ENCODE measurements at regions not wholly inside any gene's neighbourhood (a gene's known extent, or its start where the extent isn't known, plus 50 kb on each side); places are given as distances from the start of the nearest gene placed in this dataset.

- peak; percentile 16 to 84 (median 67) for TF ChIP-seq CTCF (IDR thresholded peaks at IDR 0.05)
- no peak for TF ChIP-seq POLR2A (IDR thresholded peaks at IDR 0.05)
These were observed 105.1 kb upstream of the HCRTR2 start for GRCh38 chr6:55069132-55069781.
